Astrocyte (in vitro differentiated cells and primary cell): ENCODE measurements at regions not wholly inside any gene's neighbourhood (a gene's known extent, or its start where the extent isn't known, plus 50 kb on each side); places are given as distances from the start of the nearest gene placed in this dataset.

Experiments used
- CTCF ChIP-seq: IDR thresholded peaks from 2 replicates; pipeline ENCODE4 v1.5.1; 2011; ENCODE audit warnings: low read depth, mild to moderate bottlenecking, inconsistent platforms, low read length, moderate library complexity; ENCODE audit not compliant: insufficient read depth
- EZH2 ChIP-seq: IDR thresholded peaks from 2 replicates; pipeline ENCODE4 v1.6.1; 2012; ENCODE audit warnings: mild to moderate bottlenecking, low read length, inconsistent platforms; ENCODE audit not compliant: insufficient read depth

DNA sequence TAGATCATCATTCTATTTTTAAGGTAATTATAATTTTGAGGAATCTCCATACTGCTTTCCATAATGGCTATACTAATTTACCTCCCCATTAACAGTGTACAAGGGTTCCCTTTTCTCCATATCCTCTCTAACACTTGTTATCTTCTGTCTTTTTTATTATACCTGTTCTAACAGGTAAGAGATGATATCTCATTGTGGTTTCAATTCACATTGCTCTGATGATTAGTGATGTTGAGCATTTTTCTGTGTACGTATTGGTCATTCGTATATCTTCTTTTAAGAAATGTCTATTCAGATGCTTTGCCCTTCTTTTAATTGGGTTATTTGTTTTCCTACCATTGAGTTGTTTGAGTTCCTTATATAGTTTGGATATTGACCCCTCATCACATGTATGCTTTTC, 81.6 kb upstream of the SCAF8 start:
- TF ChIP-seq CTCF, result no peak
- no peak for TF ChIP-seq EZH2
